ENCODE measurements at regions not wholly inside any gene's neighbourhood (a gene's known extent, or its start where the extent isn't known, plus 50 kb on each side); places are given as distances from the start of the nearest gene placed in this dataset.

GRCh38 chr1:170604065-170604464 is 59.9 kb upstream of the PRRX1 start:
- no peak overlapping the region for H3K27ac ChIP-seq (ENCODE audit: low read depth, low read length)
- H3K79me2 ChIP-seq (ENCODE audit: insufficient read depth, low read length) = no peaks in the 10 kb centered on the region
- H3K4me1 ChIP-seq (ENCODE audit: insufficient read depth, low read length) = no peaks in the 10 kb centered on the region
- H3K9me3 ChIP-seq (ENCODE audit: low read depth, low read length) = no peaks in the 10 kb centered on the region
- peak overlapping the region; percentile 28 for H2AFZ ChIP-seq (ENCODE audit: low read length)
- no peak for DNase-seq (ENCODE audit: insufficient read length, low spot score, missing footprints)
- no peak overlapping the region for H3K4me3 ChIP-seq (ENCODE audit: insufficient read depth, low read length)
- H3K4me2 ChIP-seq (ENCODE audit: insufficient read depth, low read length) = peak overlapping the region; percentile 15
- H4K20me1 ChIP-seq (ENCODE audit: insufficient read depth, low read length) = no peaks in the 10 kb centered on the region
- no peaks in the 10 kb centered on the region for H3K27me3 ChIP-seq (ENCODE audit: insufficient read depth, low read length)
- TF ChIP-seq, protein P1, sequence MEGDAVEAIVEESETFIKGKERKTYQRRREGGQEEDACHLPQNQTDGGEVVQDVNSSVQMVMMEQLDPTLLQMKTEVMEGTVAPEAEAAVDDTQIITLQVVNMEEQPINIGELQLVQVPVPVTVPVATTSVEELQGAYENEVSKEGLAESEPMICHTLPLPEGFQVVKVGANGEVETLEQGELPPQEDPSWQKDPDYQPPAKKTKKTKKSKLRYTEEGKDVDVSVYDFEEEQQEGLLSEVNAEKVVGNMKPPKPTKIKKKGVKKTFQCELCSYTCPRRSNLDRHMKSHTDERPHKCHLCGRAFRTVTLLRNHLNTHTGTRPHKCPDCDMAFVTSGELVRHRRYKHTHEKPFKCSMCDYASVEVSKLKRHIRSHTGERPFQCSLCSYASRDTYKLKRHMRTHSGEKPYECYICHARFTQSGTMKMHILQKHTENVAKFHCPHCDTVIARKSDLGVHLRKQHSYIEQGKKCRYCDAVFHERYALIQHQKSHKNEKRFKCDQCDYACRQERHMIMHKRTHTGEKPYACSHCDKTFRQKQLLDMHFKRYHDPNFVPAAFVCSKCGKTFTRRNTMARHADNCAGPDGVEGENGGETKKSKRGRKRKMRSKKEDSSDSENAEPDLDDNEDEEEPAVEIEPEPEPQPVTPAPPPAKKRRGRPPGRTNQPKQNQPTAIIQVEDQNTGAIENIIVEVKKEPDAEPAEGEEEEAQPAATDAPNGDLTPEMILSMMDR (IDR thresholded peaks at IDR 0.05; ENCODE audit: extremely low read depth, low read depth, low read length) = no peak
- H3K36me3 ChIP-seq (ENCODE audit: insufficient read depth, low read length) = no peaks in the 10 kb centered on the region

- no peaks in the 10 kb centered on the region for H3K36me3 ChIP-seq (ENCODE audit: insufficient read depth, low read length)
- no peaks in the 10 kb centered on the region for H3K4me1 ChIP-seq (ENCODE audit: insufficient read depth, low read length)
- H2AFZ ChIP-seq (ENCODE audit: low read length) = no peak overlapping the region
- no peaks in the 10 kb centered on the region for H3K27me3 ChIP-seq (ENCODE audit: insufficient read depth, low read length)
- H3K9me3 ChIP-seq (ENCODE audit: low read depth, low read length) = no peaks in the 10 kb centered on the region
- DNase-seq (ENCODE audit: insufficient read length, low spot score, missing footprints) = no peak
- H3K4me2 ChIP-seq (ENCODE audit: insufficient read depth, low read length) = no peak overlapping the region
- H3K27ac ChIP-seq (ENCODE audit: low read depth, low read length) = no peak overlapping the region
- no peak overlapping the region for H3K4me3 ChIP-seq (ENCODE audit: insufficient read depth, low read length)
- no peaks in the 10 kb centered on the region for H4K20me1 ChIP-seq (ENCODE audit: insufficient read depth, low read length)
- TF ChIP-seq, protein P1 (IDR thresholded peaks at IDR 0.05; ENCODE audit: extremely low read depth, low read depth, low read length) = no peak
- no peaks in the 10 kb centered on the region for H3K79me2 ChIP-seq (ENCODE audit: insufficient read depth, low read length)
Observed at GRCh38 chr1:170604889-170605288, 59.0 kb upstream of the PRRX1 start.
